K562 (cell line): ENCODE measurements at regions not wholly inside any gene's neighbourhood (a gene's known extent, or its start where the extent isn't known, plus 50 kb on each side); places are given as distances from the start of the nearest gene placed in this dataset.

Experiments
- CHD7 ChIP-seq: fragments of 200-600 bp; sonication (generic); IDR thresholded peaks from one replicate; pipeline ENCODE4 v1.6.1; 2012; ENCODE audit warnings: mild to moderate bottlenecking, low read depth, low read length, inconsistent platforms
- FOS ChIP-seq: IDR thresholded peaks from 3 replicates; pipeline ENCODE4 v1.6.1; 2011; ENCODE audit not compliant: insufficient read length; ENCODE audit errors: extremely low read depth
- HCFC1 ChIP-seq: IDR thresholded peaks from 2 replicates; pipeline ENCODE4 v1.6.1; 2012; ENCODE audit warnings: low read depth, low read length, improper control_type of control experiment
- HIVEP1 ChIP-seq: fragments of 250-450 bp; sonication (Bioruptor Pico); IDR thresholded peaks from 2 replicates; pipeline ENCODE4 v1.4.0; 2020; ENCODE audit warnings: mild to moderate bottlenecking
- KAT7 ChIP-seq: sonication (generic); formaldehyde crosslinking; IDR thresholded peaks from 2 replicates; pipeline ENCODE4 v1.8.0; 2022; ENCODE audit warnings: missing genetic modification reagents, mild to moderate bottlenecking, borderline replicate concordance
- NR2C1 ChIP-seq, 2 experiments: fragments of 450-650 bp; IDR thresholded peaks; 2 replicates each; pipeline ENCODE4 v1.6.1; 2017; ENCODE audit warnings: mild to moderate bottlenecking in 2 of 2, antibody characterized with exemption in 1 of 2, inconsistent platforms in 1 of 2, missing compliant biosample characterization in 1 of 2, missing genetic modification characterization in 1 of 2
- SMARCA4 ChIP-seq: fragments of 450-650 bp; IDR thresholded peaks from 2 replicates; pipeline ENCODE4 v1.6.1; 2016
- ZBTB40 ChIP-seq, 2 experiments: fragments of 450-650 bp in 1 of 2; sonication (generic) in 1 of 2; formaldehyde crosslinking in 1 of 2; IDR thresholded peaks; 2 replicates each; pipeline versions ENCODE4 v1.7.1 to v1.9.0; 2016 to 2022; ENCODE audit warnings: inconsistent platforms in 1 of 2, mild to moderate bottlenecking in 1 of 2, missing genetic modification reagents in 1 of 2

- no peak for TF ChIP-seq CHD7
- 0 out of 2 replicates have a peak, but pooled peaks have one; percentile 27 for TF ChIP-seq ZBTB40 (IDR thresholded peaks at IDR 0.05)
- TF ChIP-seq ZBTB40 (CRISPR knock-in tag; IDR thresholded peaks at IDR 0.05) = no peak
- no peak for TF ChIP-seq HCFC1
- no peak for TF ChIP-seq KAT7 (CRISPR knock-in tag)
- TF ChIP-seq FOS = no peak
- no peak for TF ChIP-seq SMARCA4
- TF ChIP-seq HIVEP1 (CRISPR knock-in tag) = no peak
- TF ChIP-seq NR2C1 (IDR thresholded peaks at IDR 0.05) = peak; percentile 77
- peak; percentile 93 for TF ChIP-seq NR2C1 (tag; IDR thresholded peaks at IDR 0.05)
These were observed 734.0 kb upstream of the GCFC2 start (continued) for GRCh38 chr2:76444732-76445131.
